ENCODE measurements at regions not wholly inside any gene's neighbourhood (a gene's known extent, or its start where the extent isn't known, plus 50 kb on each side); places are given as distances from the start of the nearest gene placed in this dataset.

- peak; percentile 10 for DNase-seq (ENCODE audit: low spot score)
These were observed 223.1 kb downstream of the REEP3 start for GRCh38 chr10:63744060-63744941.

- no peak for DNase-seq (ENCODE audit: low spot score)
These were observed 228.7 kb downstream of the REEP3 start for GRCh38 chr10:63749915-63750314.

- peak; percentile 23 for DNase-seq (ENCODE audit: low spot score)
These were observed 230.6 kb downstream of the REEP3 start for GRCh38 chr10:63751836-63752235.

- no peak for DNase-seq (ENCODE audit: low spot score)
These were observed 231.1 kb downstream of the REEP3 start for GRCh38 chr10:63752318-63752717.

GRCh38 chr10:63753808-63754207, 232.6 kb downstream of the REEP3 start:
- no peak for DNase-seq (ENCODE audit: low spot score)

GRCh38 chr10:63755441-63755840, 234.2 kb downstream of the REEP3 start:
- no peak for DNase-seq (ENCODE audit: low spot score)

GRCh38 chr10:63757067-63757466, 235.9 kb downstream of the REEP3 start:
- no peak for DNase-seq (ENCODE audit: low spot score)

GRCh38 chr10:63758080-63758479, 236.9 kb downstream of the REEP3 start:
- no peak for DNase-seq (ENCODE audit: low spot score)

GRCh38 chr10:63759335-63759734, 238.1 kb downstream of the REEP3 start:
- no peak for DNase-seq (ENCODE audit: low spot score)

- DNase-seq (ENCODE audit: low spot score) = no peak
These were observed 239.0 kb downstream of the REEP3 start for GRCh38 chr10:63760034-63760707.

- no peak for DNase-seq (ENCODE audit: low spot score)
These were observed 239.5 kb downstream of the REEP3 start for GRCh38 chr10:63760708-63761047.

- DNase-seq (ENCODE audit: low spot score) = no peak
These were observed 240.0 kb downstream of the REEP3 start for GRCh38 chr10:63761243-63761642.

GRCh38 chr10:63763744-63764143, 242.5 kb downstream of the REEP3 start:
- no peak for DNase-seq (ENCODE audit: low spot score)

GRCh38 chr10:63765126-63765525, 243.9 kb downstream of the REEP3 start:
- no peak for DNase-seq (ENCODE audit: low spot score)

GRCh38 chr10:63766745-63767137, 245.5 kb downstream of the REEP3 start:
- no peak for DNase-seq (ENCODE audit: low spot score)

- DNase-seq (ENCODE audit: low spot score) = no peak
These were observed 246.1 kb downstream of the REEP3 start for GRCh38 chr10:63767138-63767801.

- DNase-seq (ENCODE audit: low spot score) = peak; percentile 38
These were observed 248.2 kb downstream of the REEP3 start for GRCh38 chr10:63769367-63769766.

- no peak for DNase-seq (ENCODE audit: low spot score)
These were observed 249.3 kb downstream of the REEP3 start for GRCh38 chr10:63770523-63770922.

- no peak for DNase-seq (ENCODE audit: low spot score)
These were observed 251.3 kb downstream of the REEP3 start for GRCh38 chr10:63772491-63772890.

- no peak for DNase-seq (ENCODE audit: low spot score)
These were observed 251.9 kb downstream of the REEP3 start for GRCh38 chr10:63773106-63773505.

- no peak for DNase-seq (ENCODE audit: low spot score)
These were observed 252.8 kb downstream of the REEP3 start for GRCh38 chr10:63773962-63774361.

- no peak for DNase-seq (ENCODE audit: low spot score)
These were observed 258.9 kb downstream of the REEP3 start for GRCh38 chr10:63780101-63780500.

- no peak for DNase-seq (ENCODE audit: low spot score)
These were observed 260.0 kb downstream of the REEP3 start for GRCh38 chr10:63781226-63781625.
